Lung (tissue), 11 donors: ENCODE measurements at regions not wholly inside any gene's neighbourhood (a gene's known extent, or its start where the extent isn't known, plus 50 kb on each side); places are given as distances from the start of the nearest gene placed in this dataset.

Experiments used
- ATAC-seq: fragments of 200-7000 bp; cut with Tn5 transposase; one replicate; pipeline ENCODE4 v1.9.1; 2020; ENCODE audit warnings: moderate number of reproducible peaks; ENCODE audit not compliant: insufficient read depth, low FRiP score
- DNase-seq, 3 donors: peaks; one replicate each; pipeline ENCODE4 v3.0.0-alpha.2; 2013 to 2017
- H3K27ac ChIP-seq, 2 donors: one replicate each; pipeline ENCODE4 v1.5.1; 2013; ENCODE audit warnings: mild to moderate bottlenecking in 2 of 2, moderate library complexity in 2 of 2, control low read depth in 1 of 2, inconsistent platforms in 1 of 2, low read depth in 1 of 2, low read length in 1 of 2
- H3K27me3 ChIP-seq, 3 donors: one replicate each; pipeline ENCODE4 v1.5.1; 2013; ENCODE audit warnings: low read length in 2 of 3; ENCODE audit not compliant: control insufficient read depth in 3 of 3, insufficient read depth in 3 of 3
- H3K36me3 ChIP-seq, 4 donors: one replicate each; pipeline ENCODE4 v1.5.1; 2013; ENCODE audit warnings: low read length in 4 of 4, mild to moderate bottlenecking in 1 of 4, moderate library complexity in 1 of 4; ENCODE audit not compliant: control insufficient read depth in 4 of 4, insufficient read depth in 4 of 4
- H3K4me1 ChIP-seq, 5 donors: one replicate each; pipeline ENCODE4 v1.5.1; 2013; ENCODE audit warnings: low read length in 5 of 5, mild to moderate bottlenecking in 2 of 5, moderate library complexity in 1 of 5; ENCODE audit not compliant: control insufficient read depth in 5 of 5, insufficient read depth in 5 of 5
- H3K4me3 ChIP-seq: one replicate; pipeline ENCODE4 v1.5.1; 2013; ENCODE audit warnings: mild to moderate bottlenecking, control low read depth, moderate library complexity
- H3K9ac ChIP-seq, 2 donors: one replicate each; pipeline ENCODE4 v1.5.1; 2013; ENCODE audit warnings: low read length in 2 of 2, control low read depth in 1 of 2; ENCODE audit not compliant: insufficient read depth in 1 of 2
- H3K9me3 ChIP-seq, 4 donors: one replicate each; pipeline ENCODE4 v1.5.1; 2013; ENCODE audit warnings: low read length in 3 of 4, mild to moderate bottlenecking in 1 of 4, moderate library complexity in 1 of 4; ENCODE audit not compliant: control insufficient read depth in 4 of 4, insufficient read depth in 3 of 4
- WGBS, 2 donors: extraction: QIAGEN DNeasy Blood & Tissue Kit; methylation state at CpG; one replicate each; pipeline ENCODE4 v1.1.7; 2013; 5-methylcytosine and 5-hydroxymethylcytosine counted together
- TF ChIP-seq, protein P1 (sequence below): IDR thresholded peaks from 2 replicates; pipeline ENCODE4 v1.5.1; 2012; ENCODE audit warnings: mild to moderate bottlenecking; ENCODE audit errors: control extremely low read depth, extremely low read depth
- donor health status: control.
- donor health status: control.
- donor health status: Bipolar disorder and iron deficiency.
- donor health status: healthy.
- donor health status: DM: yes; HTN: yes; CAD: no.

DNA sequence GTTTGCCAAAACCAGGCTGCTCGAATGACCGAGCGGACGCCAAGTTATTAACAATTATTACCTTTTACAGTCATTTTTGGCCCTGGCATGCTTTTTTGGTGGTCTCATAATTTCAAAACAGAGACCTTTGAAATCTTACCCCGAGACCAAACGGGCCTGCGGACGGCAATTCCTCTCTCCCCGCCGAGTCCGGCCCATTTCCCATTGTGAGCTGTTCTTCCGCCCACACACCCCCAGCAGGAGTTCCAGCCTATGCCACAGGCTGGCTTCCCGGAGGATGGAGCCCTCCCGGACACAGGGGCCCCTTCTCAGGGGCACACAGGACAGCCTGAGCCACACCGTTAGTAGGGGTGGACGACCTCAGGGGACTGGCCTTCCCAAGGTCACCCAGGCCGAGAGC lies 130.7 kb downstream of the C16orf95 start:
- DNase-seq (no peak), ATAC-seq (no peak)
- peaks cover 0 to 4% (median 0%) of the 10 kb centered on the region in 5 donors for H3K4me1 ChIP-seq
- H3K4me3 ChIP-seq: no peak overlapping the region
- H3K36me3 ChIP-seq: no peaks in the 10 kb centered on the region
- H3K9me3 ChIP-seq: peaks cover 0 to 11% (median 6%) of the 10 kb centered on the region in 4 donors
- H3K9ac ChIP-seq: no peak overlapping the region
- no peaks in the 10 kb centered on the region for H3K27me3 ChIP-seq
- TF ChIP-seq, protein P1, sequence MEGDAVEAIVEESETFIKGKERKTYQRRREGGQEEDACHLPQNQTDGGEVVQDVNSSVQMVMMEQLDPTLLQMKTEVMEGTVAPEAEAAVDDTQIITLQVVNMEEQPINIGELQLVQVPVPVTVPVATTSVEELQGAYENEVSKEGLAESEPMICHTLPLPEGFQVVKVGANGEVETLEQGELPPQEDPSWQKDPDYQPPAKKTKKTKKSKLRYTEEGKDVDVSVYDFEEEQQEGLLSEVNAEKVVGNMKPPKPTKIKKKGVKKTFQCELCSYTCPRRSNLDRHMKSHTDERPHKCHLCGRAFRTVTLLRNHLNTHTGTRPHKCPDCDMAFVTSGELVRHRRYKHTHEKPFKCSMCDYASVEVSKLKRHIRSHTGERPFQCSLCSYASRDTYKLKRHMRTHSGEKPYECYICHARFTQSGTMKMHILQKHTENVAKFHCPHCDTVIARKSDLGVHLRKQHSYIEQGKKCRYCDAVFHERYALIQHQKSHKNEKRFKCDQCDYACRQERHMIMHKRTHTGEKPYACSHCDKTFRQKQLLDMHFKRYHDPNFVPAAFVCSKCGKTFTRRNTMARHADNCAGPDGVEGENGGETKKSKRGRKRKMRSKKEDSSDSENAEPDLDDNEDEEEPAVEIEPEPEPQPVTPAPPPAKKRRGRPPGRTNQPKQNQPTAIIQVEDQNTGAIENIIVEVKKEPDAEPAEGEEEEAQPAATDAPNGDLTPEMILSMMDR: no peak
- H3K27ac ChIP-seq: no peak overlapping the region
- WGBS, 2 donors: 73 to 86% methylated on average over 17 of the region's 17 CpGs

GRCh38 chr16:87186876-87187533 lies 130.2 kb downstream of the C16orf95 start:
- ATAC-seq (no peak), DNase-seq (no peak)
- H3K36me3 ChIP-seq: no peaks in the 10 kb centered on the region
- H3K9me3 ChIP-seq: peaks cover 0 to 11% (median 6%) of the 10 kb centered on the region in 4 donors
- TF ChIP-seq, protein P1: no peak
- peaks cover 0 to 4% (median 0%) of the 10 kb centered on the region in 5 donors for H3K4me1 ChIP-seq
- no peaks in the 10 kb centered on the region for H3K27me3 ChIP-seq
- H3K9ac ChIP-seq: no peak overlapping the region
- 77 to 78% methylated on average over 11 of the region's 11 CpGs for WGBS, 2 donors
- no peak overlapping the region for H3K27ac ChIP-seq
- no peak overlapping the region for H3K4me3 ChIP-seq

DNA sequence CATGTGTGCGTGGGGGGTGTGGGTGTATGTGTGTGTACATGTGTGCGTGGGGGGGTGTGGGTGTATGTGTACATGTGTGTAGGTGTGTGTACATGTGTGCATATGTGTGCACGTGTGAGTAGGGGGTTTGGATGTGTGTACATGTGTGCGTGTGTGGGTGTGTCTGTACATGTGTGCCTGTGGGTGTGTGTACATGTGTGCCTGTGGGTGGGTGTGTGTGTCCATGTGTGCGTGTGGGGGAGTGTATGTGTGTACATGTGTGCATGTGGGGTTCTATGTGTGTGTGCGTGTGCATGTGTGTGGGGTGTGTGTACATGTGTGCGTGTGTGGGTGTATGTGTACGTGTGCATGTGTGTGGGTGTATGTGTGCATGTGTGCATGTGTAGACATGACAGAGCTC lies 129.1 kb downstream of the C16orf95 start:
- DNase-seq: no peak
- H3K36me3 ChIP-seq: no peaks in the 10 kb centered on the region
- peaks cover 0 to 11% (median 6%) of the 10 kb centered on the region in 4 donors for H3K9me3 ChIP-seq
- TF ChIP-seq, protein P1: no peak
- peaks cover 0 to 4% (median 0%) of the 10 kb centered on the region in 5 donors for H3K4me1 ChIP-seq
- no peak for ATAC-seq
- no peak overlapping the region for H3K9ac ChIP-seq
- H3K27me3 ChIP-seq: no peaks in the 10 kb centered on the region
- no peak overlapping the region for H3K27ac ChIP-seq
- 84 to 96% methylated on average over 8 of the region's 8 CpGs for WGBS, 2 donors
- no peak overlapping the region for H3K4me3 ChIP-seq

DNA sequence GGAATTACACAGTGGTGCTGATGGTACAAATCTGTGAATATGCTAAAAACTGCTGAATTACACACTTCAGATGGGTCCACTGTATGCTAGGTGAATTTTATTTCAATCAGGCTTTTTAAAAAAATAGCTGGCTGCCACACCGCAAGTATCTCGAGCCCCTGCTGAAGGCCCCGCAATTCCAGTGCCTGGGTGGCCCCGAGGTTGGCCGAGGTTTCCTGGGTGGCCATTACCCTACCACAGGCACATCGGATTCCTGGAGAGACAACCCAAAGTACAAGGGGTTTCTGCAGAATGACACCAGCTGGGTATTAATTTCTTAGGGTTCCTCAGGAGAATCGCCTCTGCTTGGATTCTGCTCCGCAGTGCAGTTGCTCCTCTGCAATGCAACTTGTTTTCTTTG lies 127.8 kb downstream of the C16orf95 start:
- no peak for DNase-seq
- 93 to 96% methylated on average over 8 of the region's 8 CpGs for WGBS, 2 donors
- no peak for ATAC-seq
- Histone ChIP-seq H3K9ac (no peak overlapping the region), H3K36me3 (no peaks in the 10 kb centered on the region), H3K27ac (no peak overlapping the region), H3K4me1 (peaks cover 0 to 4% (median 0%) of the 10 kb centered on the region in 5 donors), H3K27me3 (no peaks in the 10 kb centered on the region), H3K4me3 (no peak overlapping the region), H3K9me3 (peaks cover 0 to 11% (median 6%) of the 10 kb centered on the region in 4 donors)
- TF ChIP-seq, protein P1: no peak
